Heart left ventricle (tissue), 16 donors: ENCODE measurements at regions not wholly inside any gene's neighbourhood (a gene's known extent, or its start where the extent isn't known, plus 50 kb on each side); places are given as distances from the start of the nearest gene placed in this dataset.

Source experiments
- ATAC-seq, 4 donors: fragments of 200-7000 bp; cut with Tn5 transposase; one replicate each; pipeline ENCODE4 v1.9.1; 2020 to 2022; ENCODE audit warnings: moderate library complexity in 4 of 4, mild to moderate bottlenecking in 3 of 4, moderate number of reproducible peaks in 1 of 4
- DNase-seq, 5 donors: peaks; one replicate each; pipeline ENCODE4 v3.0.0-alpha.2; 2020
- H3K27ac ChIP-seq, 12 donors: fragments of 200-600 bp; sonication (generic) in 4 of 12; one replicate each; pipeline versions ENCODE4 v1.5.0 to v1.8.0; 2016 to 2022; ENCODE audit warnings: mild to moderate bottlenecking in 2 of 12
- H3K27me3 ChIP-seq, 9 donors: fragments of 200-600 bp; sonication (generic) in 2 of 9; one replicate each; pipeline versions ENCODE4 v1.5.1 to v1.8.0; 2016 to 2022; ENCODE audit warnings: mild to moderate bottlenecking in 3 of 9
- H3K36me3 ChIP-seq, 9 donors: fragments of 200-600 bp; sonication (generic) in 2 of 9; one replicate each; pipeline versions ENCODE4 v1.5.0 to v1.8.0; 2018 to 2022; ENCODE audit warnings: mild to moderate bottlenecking in 2 of 9
- H3K4me1 ChIP-seq, 12 donors: fragments of 200-600 bp; sonication (generic) in 4 of 12; one replicate each; pipeline versions ENCODE4 v1.5.0 to v1.8.0; 2016 to 2022; ENCODE audit warnings: mild to moderate bottlenecking in 3 of 12
- H3K4me3 ChIP-seq, 12 donors: fragments of 200-600 bp; sonication (generic) in 4 of 12; one replicate each; pipeline versions ENCODE4 v1.5.0 to v1.8.0; 2017 to 2022; ENCODE audit warnings: mild to moderate bottlenecking in 9 of 12, moderate library complexity in 4 of 12
- H3K9me3 ChIP-seq, 12 donors: fragments of 200-600 bp; sonication (generic) in 4 of 12; one replicate each; pipeline versions ENCODE4 v1.5.0 to v1.8.0; 2016 to 2022; ENCODE audit warnings: mild to moderate bottlenecking in 1 of 12
- POLR2A ChIP-seq, 2 donors: fragments of 450-650 bp; IDR thresholded peaks; one replicate each; pipeline ENCODE4 v1.6.1; 2017; ENCODE audit warnings: antibody characterized with exemption in 2 of 2, mild to moderate bottlenecking in 2 of 2, moderate library complexity in 2 of 2
- WGBS, 4 donors: extraction: QIAGEN DNeasy Blood & Tissue Kit in 2 of 4; methylation state at CpG; one replicate each; pipeline versions ENCODE4 v1.1.5 to v1.1.7; 2013 to 2018; 5-methylcytosine and 5-hydroxymethylcytosine counted together
- intact Hi-C, 10 donors: fragments of 100-400 bp; cut with DNase I; formaldehyde crosslinking; loops; one replicate each; pipeline versions ENCODE4 v1.11.1 to v1.14.2; 2022
- TF ChIP-seq, protein P1 (sequence below), 12 donors: fragments of 200-600 bp; sonication (generic) in 4 of 12; IDR thresholded peaks; one replicate each; pipeline versions ENCODE4 v1.5.0 to v1.8.0; 2018 to 2022; ENCODE audit warnings: antibody characterized with exemption in 12 of 12, mild to moderate bottlenecking in 5 of 12
- donor health status: ischemic (EF 13 %, LVEDD 7.1; RV severe dilation, severe dysfunction).
- donor health status: healthy with polysubstance abuse.
- donor health status: DM: no; HTN: yes; CAD: no.
- donor health status: DM: no; HTN: no; CAD: no.
- donor health status: ischemic (EF 25% LVEDD 6.9; RV normal size, moderate dysfunction).
- donor health status: ischemic (EF 25% LVEDD 5.7; RV mildly dilated, moderate dysfunction).
- donor health status: healthy.
- donor health status: DM: yes; HTN: yes; CAD: no.
- donor health status: ischemic (EF 35%, LVEDD 5.7; RV mildly dilated, moderate dysfunction).
- donor health status: nonischemic (EF 11% LVEDD 7.7; RV severe dilation, severe dysfunction).
- donor health status: DM: yes; HTN: yes; CAD: no.
- donor health status: PGD.
- donor health status: ischemic (EF 29% LVEDD 5.4; RV normal size, mild dysfunction).
- donor health status: nonischemic (EF 23%, LVEDD 6.1; RV moderate dilation, normal function).

DNA sequence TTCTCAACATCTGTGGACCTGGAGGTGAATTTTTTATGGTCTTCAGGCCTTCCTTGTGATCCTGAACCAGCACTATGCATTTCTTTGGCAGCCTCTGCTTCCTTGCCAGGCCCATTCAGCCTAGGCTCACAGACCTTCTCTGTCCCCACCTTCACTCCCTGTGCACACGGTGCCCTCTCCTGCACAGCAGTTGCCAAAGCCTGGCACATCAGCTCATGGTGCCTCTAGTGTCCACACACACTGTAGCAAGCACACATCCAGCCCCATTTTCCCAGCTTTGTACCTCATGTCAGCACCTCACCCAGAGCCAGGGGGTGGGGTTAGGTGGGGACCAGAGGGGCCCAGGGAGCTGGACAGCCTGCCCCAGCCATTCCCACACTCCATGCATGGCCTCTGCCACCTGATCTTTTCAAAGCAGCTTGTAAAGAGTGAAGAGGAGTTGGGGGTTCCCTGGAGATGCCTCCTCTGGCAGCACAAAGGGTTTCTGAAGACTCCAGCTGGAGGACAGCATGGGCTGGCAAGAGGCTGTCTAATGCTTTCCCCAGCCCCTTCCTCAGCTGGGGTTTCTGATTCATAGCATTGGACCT is 57.9 kb upstream of the TMEM72 start:
- Histone ChIP-seq H3K27me3 (no peaks in the 10 kb centered on the region), H3K4me3 (no peak overlapping the region), H3K9me3 (peaks cover 0 to 6% (median 0%) of the 10 kb centered on the region in 12 donors), H3K36me3 (no peaks in the 10 kb centered on the region), H3K4me1 (peaks cover 0 to 9% (median 0%) of the 10 kb centered on the region in 12 donors), H3K27ac (no peak overlapping the region)
- ATAC-seq (peak in 3 of 4 donors; percentile 70 to 72 (median 70)), DNase-seq (no peak)
- 25 to 62% (median 44%) methylated on average over 1 of the region's 1 CpG for WGBS, 4 donors
- intact Hi-C loops, result loop anchor here in 5 of 10 donors (5.0 to 10.0 kb wide), 4 partner anchors 118 to 1058 kb away; no protein-coding TSS in a partner anchor
- no peak for TF ChIP-seq POLR2A (IDR thresholded peaks at IDR 0.05)
- TF ChIP-seq, protein P1, sequence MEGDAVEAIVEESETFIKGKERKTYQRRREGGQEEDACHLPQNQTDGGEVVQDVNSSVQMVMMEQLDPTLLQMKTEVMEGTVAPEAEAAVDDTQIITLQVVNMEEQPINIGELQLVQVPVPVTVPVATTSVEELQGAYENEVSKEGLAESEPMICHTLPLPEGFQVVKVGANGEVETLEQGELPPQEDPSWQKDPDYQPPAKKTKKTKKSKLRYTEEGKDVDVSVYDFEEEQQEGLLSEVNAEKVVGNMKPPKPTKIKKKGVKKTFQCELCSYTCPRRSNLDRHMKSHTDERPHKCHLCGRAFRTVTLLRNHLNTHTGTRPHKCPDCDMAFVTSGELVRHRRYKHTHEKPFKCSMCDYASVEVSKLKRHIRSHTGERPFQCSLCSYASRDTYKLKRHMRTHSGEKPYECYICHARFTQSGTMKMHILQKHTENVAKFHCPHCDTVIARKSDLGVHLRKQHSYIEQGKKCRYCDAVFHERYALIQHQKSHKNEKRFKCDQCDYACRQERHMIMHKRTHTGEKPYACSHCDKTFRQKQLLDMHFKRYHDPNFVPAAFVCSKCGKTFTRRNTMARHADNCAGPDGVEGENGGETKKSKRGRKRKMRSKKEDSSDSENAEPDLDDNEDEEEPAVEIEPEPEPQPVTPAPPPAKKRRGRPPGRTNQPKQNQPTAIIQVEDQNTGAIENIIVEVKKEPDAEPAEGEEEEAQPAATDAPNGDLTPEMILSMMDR (IDR thresholded peaks at IDR 0.05), result peak in 7 of 12 donors; percentile 12 to 44 (median 25)

DNA sequence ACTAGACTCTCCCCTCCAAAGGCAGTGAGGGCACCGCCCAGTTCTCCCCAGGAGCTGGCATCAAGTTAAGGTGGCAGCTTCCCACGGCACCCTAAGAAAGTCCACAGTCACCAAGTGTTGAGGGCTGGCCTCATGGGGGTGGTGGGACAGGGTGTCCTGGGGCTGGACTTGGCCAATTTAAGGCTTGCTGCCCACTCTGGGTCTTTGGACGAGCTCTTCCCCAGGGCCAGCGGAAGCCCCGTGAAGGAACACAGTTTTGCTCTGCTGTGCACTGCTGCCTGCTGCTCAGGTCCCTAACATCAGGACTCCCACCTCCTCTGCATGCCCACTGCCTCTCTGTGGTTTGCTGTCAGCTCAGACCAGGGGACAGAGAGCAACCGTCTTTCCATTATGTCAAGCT is 57.3 kb upstream of the TMEM72 start:
- intact Hi-C loops, result loop anchor here in 5 of 10 donors (5.0 to 10.0 kb wide), 4 partner anchors 119 to 1059 kb away; no protein-coding TSS in a partner anchor
- no peak for DNase-seq

DNA sequence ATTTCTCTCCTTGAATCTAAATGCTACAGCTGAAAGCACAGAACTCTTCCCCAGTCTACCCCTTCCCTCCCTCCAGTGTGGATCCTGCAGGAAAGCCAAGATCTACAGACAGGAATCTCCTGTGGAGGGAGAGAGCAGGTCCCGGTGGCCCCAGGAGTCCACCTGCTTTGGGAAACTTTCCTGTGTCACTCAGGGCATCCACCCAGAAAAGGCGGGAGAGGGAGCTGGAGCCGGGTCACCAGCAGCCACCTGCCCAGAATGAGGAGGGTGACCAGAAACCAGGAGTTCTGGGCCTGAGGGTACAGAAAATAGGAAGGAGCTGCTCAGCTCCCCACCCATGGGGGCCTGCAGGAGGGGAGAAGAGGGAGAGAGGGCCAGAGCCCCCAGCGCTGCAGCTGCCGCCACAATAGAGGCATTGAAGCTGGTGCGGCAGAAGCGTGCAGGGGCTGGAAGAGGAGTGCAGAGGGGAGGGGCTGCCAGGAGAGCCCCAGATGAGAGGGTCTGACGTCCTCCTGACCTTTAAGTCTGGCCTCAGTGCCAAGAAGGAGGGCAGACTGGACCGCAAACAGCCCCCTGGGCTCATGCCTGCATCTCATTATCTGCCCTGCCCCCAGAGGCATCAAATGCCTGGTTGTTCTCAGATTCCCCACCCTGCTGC is 56.3 kb upstream of the TMEM72 start:
- Histone ChIP-seq H3K36me3 (no peaks in the 10 kb centered on the region), H3K4me3 (no peak overlapping the region), H3K4me1 (peaks cover 0 to 10% (median 0%) of the 10 kb centered on the region in 12 donors), H3K27ac (no peak overlapping the region), H3K27me3 (no peaks in the 10 kb centered on the region), H3K9me3 (no peaks in the 10 kb centered on the region)
- DNase-seq (no peak), ATAC-seq (no peak)
- 75 to 88% (median 87%) methylated on average over 9 of the region's 9 CpGs for WGBS, 4 donors
- intact Hi-C loops, result loop anchor here in 8 of 10 donors (5.0 to 10.0 kb wide), 8 partner anchors 120 to 1183 kb away; partner anchors contain the start of gene CXCL12 (in 4 of the 8)
- TF ChIP-seq POLR2A (IDR thresholded peaks at IDR 0.05), result no peak
- TF ChIP-seq, protein P1 (IDR thresholded peaks at IDR 0.05), result no peak

More for the DNA sequence above, 57.3 kb upstream of the TMEM72 start:
- WGBS, 4 donors, result 88 to 96% (median 94%) methylated on average over 6 of the region's 6 CpGs
- Histone ChIP-seq H3K27me3 (no peaks in the 10 kb centered on the region), H3K4me3 (no peak overlapping the region), H3K27ac (no peak overlapping the region), H3K9me3 (peaks cover 0 to 4% (median 0%) of the 10 kb centered on the region in 12 donors), H3K36me3 (no peaks in the 10 kb centered on the region), H3K4me1 (peaks cover 0 to 10% (median 0%) of the 10 kb centered on the region in 12 donors)
- ATAC-seq, result no peak
- no peak for TF ChIP-seq POLR2A (IDR thresholded peaks at IDR 0.05)
- TF ChIP-seq, protein P1 (IDR thresholded peaks at IDR 0.05), result no peak

DNA sequence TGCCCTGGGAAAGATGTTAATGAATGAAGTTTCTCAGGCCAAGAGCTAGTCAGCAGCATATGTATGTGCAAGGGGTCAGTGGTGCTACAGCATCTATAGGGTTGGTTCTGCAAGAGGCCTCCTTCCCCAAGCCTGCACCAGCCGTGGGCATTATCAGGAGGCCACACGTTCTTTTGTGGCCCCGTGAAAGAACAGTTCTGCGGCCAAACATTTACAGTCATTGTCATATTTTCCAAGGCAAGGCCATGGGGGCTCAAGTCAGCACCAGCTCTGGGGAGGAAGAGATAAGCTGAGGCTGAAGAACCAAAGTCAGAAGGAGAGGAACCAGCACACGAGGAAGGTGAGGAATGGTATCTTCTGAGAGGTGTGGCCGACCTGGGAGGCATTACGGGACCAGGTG is 54.4 kb upstream of the TMEM72 start:
- H3K27me3 ChIP-seq, result no peaks in the 10 kb centered on the region
- DNase-seq (no peak), ATAC-seq (no peak)
- no peaks in the 10 kb centered on the region for H3K36me3 ChIP-seq
- H3K4me1 ChIP-seq, result peaks cover 0 to 12% (median 2%) of the 10 kb centered on the region in 12 donors
- no peak overlapping the region for H3K27ac ChIP-seq
- H3K4me3 ChIP-seq, result no peak overlapping the region
- 91 to 95% (median 92%) methylated on average over 7 of the region's 7 CpGs for WGBS, 4 donors
- no peak for TF ChIP-seq POLR2A (IDR thresholded peaks at IDR 0.05)
- TF ChIP-seq, protein P1 (IDR thresholded peaks at IDR 0.05), result no peak
- intact Hi-C loops, result loop anchor here in 9 of 10 donors (2.0 to 10.0 kb wide), 10 partner anchors 122 to 1184 kb away; partner anchors contain the start of gene CXCL12 (in 4 of the 9)
- no peaks in the 10 kb centered on the region for H3K9me3 ChIP-seq
